NCI-H345 treated with DMSO at 0.1 percent for 48 hours (cell line): ENCODE measurements at regions not wholly inside any gene's neighbourhood (a gene's known extent, or its start where the extent isn't known, plus 50 kb on each side); places are given as distances from the start of the nearest gene placed in this dataset.

Experiments
- DNase-seq: peaks from one replicate; lab custom pipeline; 2025; ENCODE audit not compliant: unreplicated experiment; lab: John Stamatoyannopoulos, UW

- no peak for DNase-seq
These were observed 94.6 kb downstream of the ZPLD1 start for GRCh38 chr3:102529452-102529851.

GRCh38 chr3:102530415-102531181 lies 95.8 kb downstream of the ZPLD1 start:
- no peak for DNase-seq

- no peak for DNase-seq
These were observed 96.9 kb downstream of the ZPLD1 start for GRCh38 chr3:102531686-102532085.

GRCh38 chr3:102532901-102533300 lies 98.1 kb downstream of the ZPLD1 start:
- DNase-seq, result no peak

GRCh38 chr3:102533784-102534183 lies 99.0 kb downstream of the ZPLD1 start:
- DNase-seq, result no peak

- DNase-seq, result peak; percentile 41
These were observed 101.6 kb downstream of the ZPLD1 start for GRCh38 chr3:102536456-102536855.

GRCh38 chr3:102537123-102537522 lies 102.3 kb downstream of the ZPLD1 start:
- DNase-seq, result no peak

GRCh38 chr3:102544741-102545140 lies 109.9 kb downstream of the ZPLD1 start:
- no peak for DNase-seq

GRCh38 chr3:102545276-102545675 lies 110.5 kb downstream of the ZPLD1 start:
- no peak for DNase-seq

GRCh38 chr3:102553876-102554275 lies 119.1 kb downstream of the ZPLD1 start:
- DNase-seq, result no peak

- DNase-seq, result no peak
These were observed 135.7 kb downstream of the ZPLD1 start for GRCh38 chr3:102570511-102570910.

GRCh38 chr3:102571006-102571405 lies 136.2 kb downstream of the ZPLD1 start:
- DNase-seq, result no peak

GRCh38 chr3:102571720-102572384 lies 137.0 kb downstream of the ZPLD1 start:
- DNase-seq, result no peak

GRCh38 chr3:102573483-102574028 lies 138.7 kb downstream of the ZPLD1 start:
- no peak for DNase-seq

- DNase-seq, result no peak
These were observed 139.5 kb downstream of the ZPLD1 start for GRCh38 chr3:102574355-102574754.

GRCh38 chr3:102576651-102577050 lies 141.8 kb downstream of the ZPLD1 start:
- no peak for DNase-seq

GRCh38 chr3:102577082-102577789 lies 142.4 kb downstream of the ZPLD1 start:
- DNase-seq, result no peak

- DNase-seq, result no peak
These were observed 145.9 kb downstream of the ZPLD1 start for GRCh38 chr3:102580760-102581159.

- DNase-seq, result no peak
These were observed 151.7 kb downstream of the ZPLD1 start for GRCh38 chr3:102586485-102586884.

- DNase-seq, result no peak
These were observed 159.2 kb downstream of the ZPLD1 start for GRCh38 chr3:102593812-102594602.

- no peak for DNase-seq
These were observed 160.2 kb downstream of the ZPLD1 start for GRCh38 chr3:102595057-102595456.
